ENCODE measurements at regions not wholly inside any gene's neighbourhood (a gene's known extent, or its start where the extent isn't known, plus 50 kb on each side); places are given as distances from the start of the nearest gene placed in this dataset.

- Histone ChIP-seq H3K14ac (ENCODE audit: insufficient read length) (no peak overlapping the region), H2BK120ac (replicated peaks; ENCODE audit: low read depth, low read length) (no peak overlapping the region), H3K27ac (ENCODE audit: low read depth, low read length) (no peak overlapping the region), H3K79me1 (ENCODE audit: low read depth, low read length) (no peaks in the 10 kb centered on the region), H3K56ac (replicated peaks; ENCODE audit: insufficient read length, low read depth, low read length) (no peak overlapping the region), H3K4me3 (ENCODE audit: extremely low read depth in 1 of 4, insufficient read depth in 2 of 4, low read depth in 3 of 4, low read length in 4 of 4) (no peak overlapping the region), H2BK15ac (ENCODE audit: low read length) (no peak overlapping the region), H3K27me3 (replicated peaks in 1 of 4; ENCODE audit: control insufficient read depth in 3 of 4, extremely low read depth in 1 of 4, insufficient read depth in 3 of 4, low read length in 3 of 4) (no peaks in the 10 kb centered on the region), H4K8ac (ENCODE audit: extremely low read depth, insufficient read depth, low read length) (no peak overlapping the region), H3K79me2 (ENCODE audit: control insufficient read depth in 1 of 2, insufficient read depth in 2 of 2, low read length in 2 of 2) (no peaks in the 10 kb centered on the region), H2BK5ac (ENCODE audit: low read depth, low read length) (no peak overlapping the region), H3K23me2 (ENCODE audit: low read depth, low read length) (no peaks in the 10 kb centered on the region), H3K36me3 (ENCODE audit: control insufficient read depth in 2 of 4, insufficient read depth in 4 of 4, low read length in 3 of 4) (no peaks in the 10 kb centered on the region), H2BK12ac (ENCODE audit: low read depth, low read length) (no peak overlapping the region), H4K5ac (ENCODE audit: insufficient read length, low read depth, low read length) (no peak overlapping the region), H3K4me2 (ENCODE audit: insufficient read depth in 1 of 2, low read depth in 2 of 2, low read length in 2 of 2) (no peak overlapping the region), H2AFZ (ENCODE audit: low read length) (no peak overlapping the region), H4K20me1 (replicated peaks in 1 of 2; ENCODE audit: control insufficient read depth in 1 of 2, insufficient read depth in 2 of 2, low read length in 2 of 2) (no peaks in the 10 kb centered on the region), H2BK20ac (ENCODE audit: low read length) (no peak overlapping the region), H3K18ac (ENCODE audit: extremely low read depth, low read length) (no peak overlapping the region), H3K9me3 (ENCODE audit: insufficient read depth in 2 of 2, low read depth in 1 of 2, low read length in 1 of 2) (no peaks in the 10 kb centered on the region), H2AK5ac (ENCODE audit: low read depth, low read length) (no peak overlapping the region), H3K4ac (replicated peaks; ENCODE audit: insufficient read length, low read depth, low read length) (no peak overlapping the region), H3K23ac (ENCODE audit: insufficient read length) (no peak overlapping the region), H4K91ac (replicated peaks; ENCODE audit: insufficient read length, low read length) (no peak overlapping the region), H3K4me1 (replicated peaks in 1 of 4; ENCODE audit: control insufficient read depth in 3 of 4, insufficient read depth in 4 of 4, low read length in 3 of 4) (peaks cover 0 to 3% (median 0%) of the 10 kb centered on the region in 4 experiments; a peak in 2 of 7 replicates), H3K9ac (replicated peaks in 1 of 4; ENCODE audit: extremely low read depth in 1 of 4, low read depth in 3 of 4, low read length in 3 of 4) (no peak overlapping the region)
- peak; percentile 28 for FAIRE-seq
- POLR2A ChIA-PET (ENCODE audit: partially characterized antibody): no interaction called here
- TF ChIP-seq EGR1 (IDR thresholded peaks at IDR 0.05; ENCODE audit: borderline replicate concordance, low read depth, low read length): no peak
- no peak for TF ChIP-seq NANOG (IDR thresholded peaks at IDR 0.05; ENCODE audit: insufficient read depth, low read depth, low read length, poor library complexity, severe bottlenecking)
- no peak for TF ChIP-seq RAD21 (IDR thresholded peaks at IDR 0.05 in 1 of 2, conservative IDR thresholded peaks at IDR 0.05 in 1 of 2; ENCODE audit: low read depth in 2 of 2, low read length in 2 of 2)
- TF ChIP-seq CBX5 (IDR thresholded peaks at IDR 0.05; ENCODE audit: low read depth, low read length): no peak
- TF ChIP-seq JUN (IDR thresholded peaks at IDR 0.05; ENCODE audit: low read depth, low read length): no peak
- TF ChIP-seq USF2 (IDR thresholded peaks at IDR 0.05; ENCODE audit: low read length): no peak
- no peak for TF ChIP-seq CREB1 (IDR thresholded peaks at IDR 0.05)
- TF ChIP-seq GTF2F1 (IDR thresholded peaks at IDR 0.05; ENCODE audit: borderline replicate concordance, low read depth, low read length): no peak
- no peak for TF ChIP-seq ZNF274 (IDR thresholded peaks at IDR 0.05; ENCODE audit: borderline replicate concordance, extremely low read depth, low read length)
- TF ChIP-seq ATF2 (IDR thresholded peaks at IDR 0.05; ENCODE audit: low read length): no peak
- no peak for TF ChIP-seq BACH1 (IDR thresholded peaks at IDR 0.05; ENCODE audit: low read length)
- CTCF ChIA-PET (ENCODE audit: partially characterized antibody): no interaction called here
- WGBS, 2 experiments (ENCODE audit: extremely low coverage in 1 of 2, insufficient coverage in 1 of 2, insufficient read length in 1 of 2, insufficient replicate concordance in 2 of 2, low coverage in 1 of 2, low lambda C conversion rate in 2 of 2, missing lambda C conversion rate in 1 of 2): 64% methylated on average over 1 of the region's 1 CpG; no CpG with 5 or more reads in 1 of the 2 experiments
- no peak for DNase-seq (ENCODE audit: low read depth in 1 of 2, low spot score in 2 of 2)
These were observed 181.5 kb downstream of the GUCY2F start for GRCh38 chrX:109300415-109300814.
